PFSK-1 (cell line): ENCODE measurements at regions not wholly inside any gene's neighbourhood (a gene's known extent, or its start where the extent isn't known, plus 50 kb on each side); places are given as distances from the start of the nearest gene placed in this dataset.

Experiments used
- FOXP2 ChIP-seq: optimal IDR thresholded peaks from 2 replicates; pipeline ENCODE3; 2011; ENCODE audit warnings: borderline replicate concordance, control low read depth, inconsistent platforms; ENCODE audit not compliant: insufficient read depth; ENCODE audit errors: extremely low read length, extremely low read depth
- POLR2AphosphoS5 ChIP-seq: IDR thresholded peaks from 2 replicates; pipeline ENCODE4 v1.6.1; 2012; ENCODE audit warnings: low read depth, mild to moderate bottlenecking, control low read depth, low read length, moderate library complexity
- REST ChIP-seq, 2 experiments: IDR thresholded peaks; 2 replicates each; pipeline versions ENCODE4 v1.6.1 to v1.8.0; 2011 to 2012; ENCODE audit warnings: low read depth in 2 of 2, low read length in 2 of 2, control low read depth in 1 of 2, inconsistent platforms in 1 of 2, mild to moderate bottlenecking in 1 of 2, moderate library complexity in 1 of 2; ENCODE audit not compliant: insufficient read depth in 1 of 2
- SIN3A ChIP-seq: IDR thresholded peaks from 2 replicates; pipeline ENCODE4 v1.6.1; 2012; ENCODE audit warnings: mild to moderate bottlenecking, low read length, moderate library complexity, borderline replicate concordance; ENCODE audit not compliant: insufficient read depth
- TAF1 ChIP-seq: IDR thresholded peaks from 2 replicates; pipeline ENCODE4 v1.6.1; 2012; ENCODE audit warnings: low read length, control low read depth, borderline replicate concordance; ENCODE audit not compliant: insufficient read depth

GRCh38 chr5:153101235-153102180 is 389.0 kb upstream of the GRIA1 start:
- TF ChIP-seq REST (IDR thresholded peaks at IDR 0.05; ENCODE audit: insufficient read depth in 1 of 2, low read depth in 2 of 2, low read length in 2 of 2) (no peak), FOXP2 (no peak), POLR2AphosphoS5 (no peak), TAF1 (no peak), SIN3A (no peak)

GRCh38 chr5:153116916-153117315 is 373.6 kb upstream of the GRIA1 start:
- no peak for TF ChIP-seq REST (IDR thresholded peaks at IDR 0.05; ENCODE audit: insufficient read depth in 1 of 2, low read depth in 2 of 2, low read length in 2 of 2)
- no peak for TF ChIP-seq FOXP2
- TF ChIP-seq TAF1: no peak
- no peak for TF ChIP-seq SIN3A
- no peak for TF ChIP-seq POLR2AphosphoS5

- TF ChIP-seq POLR2AphosphoS5 (no peak), TAF1 (no peak), REST (IDR thresholded peaks at IDR 0.05; ENCODE audit: insufficient read depth in 1 of 2, low read depth in 2 of 2, low read length in 2 of 2) (no peak), SIN3A (no peak), FOXP2 (no peak)
These were observed 372.5 kb upstream of the GRIA1 start for GRCh38 chr5:153118018-153118417.

- TF ChIP-seq REST (IDR thresholded peaks at IDR 0.05; ENCODE audit: insufficient read depth in 1 of 2, low read depth in 2 of 2, low read length in 2 of 2) (no peak), TAF1 (no peak), POLR2AphosphoS5 (no peak), FOXP2 (no peak), SIN3A (no peak)
These were observed 368.1 kb upstream of the GRIA1 start for GRCh38 chr5:153122403-153122802.
